ENCODE measurements at regions not wholly inside any gene's neighbourhood (a gene's known extent, or its start where the extent isn't known, plus 50 kb on each side); places are given as distances from the start of the nearest gene placed in this dataset.

DNA sequence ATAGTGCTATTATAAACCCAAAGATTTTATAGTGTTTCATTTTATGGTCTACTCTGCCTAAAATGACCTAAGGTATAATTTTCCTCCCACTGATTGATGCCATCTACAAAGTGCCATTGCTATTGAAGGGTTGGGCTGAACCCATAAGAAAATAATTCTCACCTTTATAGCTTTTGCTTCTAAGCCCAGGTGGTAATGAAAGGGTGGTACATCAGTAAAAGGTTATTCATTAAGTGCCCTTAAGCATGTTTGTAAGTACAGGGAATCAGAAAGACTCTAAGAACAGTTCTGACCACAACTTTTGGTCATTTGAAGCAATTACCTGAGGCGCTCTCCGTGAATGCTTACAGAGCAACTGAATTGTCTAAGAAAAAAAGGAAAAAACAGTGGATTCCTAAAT is 1247.3 kb downstream of the NXPH1 start:
- no peak for TF ChIP-seq EZH2 (IDR thresholded peaks at IDR 0.05; ENCODE audit: insufficient read depth, low read length)
- TF ChIP-seq, protein P1, sequence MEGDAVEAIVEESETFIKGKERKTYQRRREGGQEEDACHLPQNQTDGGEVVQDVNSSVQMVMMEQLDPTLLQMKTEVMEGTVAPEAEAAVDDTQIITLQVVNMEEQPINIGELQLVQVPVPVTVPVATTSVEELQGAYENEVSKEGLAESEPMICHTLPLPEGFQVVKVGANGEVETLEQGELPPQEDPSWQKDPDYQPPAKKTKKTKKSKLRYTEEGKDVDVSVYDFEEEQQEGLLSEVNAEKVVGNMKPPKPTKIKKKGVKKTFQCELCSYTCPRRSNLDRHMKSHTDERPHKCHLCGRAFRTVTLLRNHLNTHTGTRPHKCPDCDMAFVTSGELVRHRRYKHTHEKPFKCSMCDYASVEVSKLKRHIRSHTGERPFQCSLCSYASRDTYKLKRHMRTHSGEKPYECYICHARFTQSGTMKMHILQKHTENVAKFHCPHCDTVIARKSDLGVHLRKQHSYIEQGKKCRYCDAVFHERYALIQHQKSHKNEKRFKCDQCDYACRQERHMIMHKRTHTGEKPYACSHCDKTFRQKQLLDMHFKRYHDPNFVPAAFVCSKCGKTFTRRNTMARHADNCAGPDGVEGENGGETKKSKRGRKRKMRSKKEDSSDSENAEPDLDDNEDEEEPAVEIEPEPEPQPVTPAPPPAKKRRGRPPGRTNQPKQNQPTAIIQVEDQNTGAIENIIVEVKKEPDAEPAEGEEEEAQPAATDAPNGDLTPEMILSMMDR (IDR thresholded peaks at IDR 0.05; ENCODE audit: insufficient read depth, low read depth, low read length), result no peak

All from astrocyte (in vitro differentiated cells and primary cell).